GM10248 (cell line): ENCODE measurements at regions not wholly inside any gene's neighbourhood (a gene's known extent, or its start where the extent isn't known, plus 50 kb on each side); places are given as distances from the start of the nearest gene placed in this dataset.

ENCODE experiments used
- CTCF ChIA-PET: fragments of 300-600 bp; sonication (Branson Sonifier 250); formaldehyde crosslinking; extraction: SDS; loops from one replicate; lab custom pipeline; 2021; ENCODE audit warnings: antibody characterized with exemption; lab: Yijun Ruan, JAX
- POLR2A ChIA-PET: fragments of 350-650 bp; sonication (Branson Sonifier 250); formaldehyde crosslinking; extraction: SDS; loops from one replicate; lab custom pipeline; 2020; ENCODE audit warnings: antibody characterized with exemption; lab: Yijun Ruan, JAX
- DNase-seq: peaks from one replicate; pipeline ENCODE4 v3.0.0; 2012; ENCODE audit errors: extremely low spot score
- TF ChIP-seq, protein P1 (sequence below): IDR thresholded peaks from 2 replicates; pipeline ENCODE4 v1.5.1; 2012; ENCODE audit warnings: mild to moderate bottlenecking, low read depth; ENCODE audit errors: extremely low read depth, missing control alignments, control extremely low read depth

DNA sequence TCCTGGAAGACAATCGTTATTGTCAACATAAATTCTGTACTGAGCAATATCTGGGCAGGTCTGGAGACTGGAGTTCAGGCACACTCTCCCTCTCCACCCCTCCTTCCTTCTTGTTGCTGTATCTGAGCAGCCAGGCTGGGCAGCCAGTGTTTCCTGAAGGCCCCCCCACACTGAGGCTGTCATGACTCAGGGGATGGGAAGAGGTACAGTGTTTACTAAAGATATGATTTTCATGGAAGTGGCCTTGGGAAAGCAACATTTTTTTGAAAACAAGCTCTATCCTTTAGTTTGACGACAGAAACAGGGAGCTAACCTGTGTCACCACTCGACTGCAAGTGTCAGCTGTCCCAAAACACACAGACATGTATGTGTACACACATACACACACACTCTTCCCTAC, 1485.4 kb upstream of the TMEM132C start:
- CTCF ChIA-PET: interaction anchor here (1.2 kb wide), 1 partner anchor 12 kb away, joined by 3 read pairs; no protein-coding TSS in a partner anchor
- TF ChIP-seq, protein P1, sequence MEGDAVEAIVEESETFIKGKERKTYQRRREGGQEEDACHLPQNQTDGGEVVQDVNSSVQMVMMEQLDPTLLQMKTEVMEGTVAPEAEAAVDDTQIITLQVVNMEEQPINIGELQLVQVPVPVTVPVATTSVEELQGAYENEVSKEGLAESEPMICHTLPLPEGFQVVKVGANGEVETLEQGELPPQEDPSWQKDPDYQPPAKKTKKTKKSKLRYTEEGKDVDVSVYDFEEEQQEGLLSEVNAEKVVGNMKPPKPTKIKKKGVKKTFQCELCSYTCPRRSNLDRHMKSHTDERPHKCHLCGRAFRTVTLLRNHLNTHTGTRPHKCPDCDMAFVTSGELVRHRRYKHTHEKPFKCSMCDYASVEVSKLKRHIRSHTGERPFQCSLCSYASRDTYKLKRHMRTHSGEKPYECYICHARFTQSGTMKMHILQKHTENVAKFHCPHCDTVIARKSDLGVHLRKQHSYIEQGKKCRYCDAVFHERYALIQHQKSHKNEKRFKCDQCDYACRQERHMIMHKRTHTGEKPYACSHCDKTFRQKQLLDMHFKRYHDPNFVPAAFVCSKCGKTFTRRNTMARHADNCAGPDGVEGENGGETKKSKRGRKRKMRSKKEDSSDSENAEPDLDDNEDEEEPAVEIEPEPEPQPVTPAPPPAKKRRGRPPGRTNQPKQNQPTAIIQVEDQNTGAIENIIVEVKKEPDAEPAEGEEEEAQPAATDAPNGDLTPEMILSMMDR: no peak
- POLR2A ChIA-PET: no interaction called here

DNA sequence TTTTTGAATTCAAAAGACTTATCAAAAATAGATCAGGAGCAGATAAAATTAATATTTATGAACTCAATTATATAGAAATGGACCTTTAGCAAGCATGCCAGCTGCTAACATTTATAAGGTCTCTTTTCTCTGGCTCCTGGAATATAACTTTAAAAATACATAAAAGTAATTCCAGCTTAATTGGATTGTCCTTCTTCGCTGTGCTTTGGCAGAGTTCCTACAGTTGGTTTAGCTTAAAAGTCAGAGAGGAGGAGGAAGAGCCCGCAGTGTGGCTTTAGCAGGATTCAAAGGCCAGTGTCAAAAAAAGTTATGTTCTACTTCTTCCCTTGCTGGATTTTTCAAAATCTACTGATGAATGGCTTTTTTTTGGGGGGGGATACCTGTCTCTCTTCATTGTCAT, 1484.9 kb upstream of the TMEM132C start:
- CTCF ChIA-PET: interaction anchor here (1.2 kb wide), 1 partner anchor 12 kb away, joined by 3 read pairs; no protein-coding TSS in a partner anchor
- no peak for DNase-seq
- TF ChIP-seq, protein P1: no peak
- POLR2A ChIA-PET: no interaction called here

More for the DNA sequence above, 1485.4 kb upstream of the TMEM132C start:
- DNase-seq: no peak

DNA sequence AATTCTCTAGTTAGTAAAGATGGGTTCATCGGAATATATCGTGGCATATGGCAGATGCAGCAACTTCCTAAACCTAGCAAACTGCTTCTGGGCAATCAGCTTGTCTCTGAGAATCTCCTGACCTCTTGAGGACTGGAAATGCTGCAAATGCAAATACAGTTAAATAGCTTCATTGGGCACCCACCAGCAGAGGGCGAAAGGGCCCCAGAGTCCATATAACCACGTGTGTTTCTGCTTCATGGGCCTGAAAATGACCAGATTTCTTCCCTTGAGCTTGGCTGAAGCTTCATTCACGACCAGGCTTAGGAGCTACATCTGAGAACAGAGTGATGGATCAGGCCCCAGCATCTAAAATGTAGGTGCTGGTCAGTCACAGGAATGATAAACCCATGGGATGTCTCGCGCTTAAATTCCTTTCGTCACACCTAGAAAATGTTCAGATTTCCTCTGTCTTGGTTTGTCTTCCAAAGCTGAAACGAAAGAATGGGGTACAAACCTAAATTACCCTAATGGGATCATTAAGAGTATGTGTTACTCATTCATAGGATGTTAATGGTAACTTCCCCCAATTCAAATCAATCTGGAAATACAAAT, 1482.5 kb upstream of the TMEM132C start:
- TF ChIP-seq, protein P1: peak; percentile 28
- CTCF ChIA-PET: interaction anchor here (0.8 to 2.1 kb wide), 3 partner anchors 12 to 90 kb away, joined by 3 to 7 read pairs (median 7); no protein-coding TSS in a partner anchor
- no peak for DNase-seq
- POLR2A ChIA-PET: no interaction called here

DNA sequence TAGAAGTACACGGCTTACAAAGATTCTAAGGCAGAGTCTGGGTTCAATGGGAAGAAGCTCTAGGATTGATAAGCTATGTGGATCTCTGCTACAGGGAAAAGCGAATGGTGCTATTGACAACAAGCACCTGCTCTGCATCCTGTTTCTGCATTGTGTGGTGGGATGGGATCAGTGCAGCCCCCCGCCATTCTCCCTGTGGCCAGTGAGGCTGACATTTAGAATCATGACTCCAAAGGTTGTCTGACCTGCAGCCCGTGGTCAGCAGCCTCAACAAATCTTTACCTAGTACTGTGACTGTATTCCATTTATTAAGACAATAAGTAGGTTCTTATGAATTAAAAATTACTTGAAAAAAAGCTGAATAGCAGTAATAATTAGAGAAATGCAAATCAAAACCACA, 1477.0 kb upstream of the TMEM132C start:
- CTCF ChIA-PET: no interaction called here
- POLR2A ChIA-PET: no interaction called here
- TF ChIP-seq, protein P1: no peak
- DNase-seq: no peak

DNA sequence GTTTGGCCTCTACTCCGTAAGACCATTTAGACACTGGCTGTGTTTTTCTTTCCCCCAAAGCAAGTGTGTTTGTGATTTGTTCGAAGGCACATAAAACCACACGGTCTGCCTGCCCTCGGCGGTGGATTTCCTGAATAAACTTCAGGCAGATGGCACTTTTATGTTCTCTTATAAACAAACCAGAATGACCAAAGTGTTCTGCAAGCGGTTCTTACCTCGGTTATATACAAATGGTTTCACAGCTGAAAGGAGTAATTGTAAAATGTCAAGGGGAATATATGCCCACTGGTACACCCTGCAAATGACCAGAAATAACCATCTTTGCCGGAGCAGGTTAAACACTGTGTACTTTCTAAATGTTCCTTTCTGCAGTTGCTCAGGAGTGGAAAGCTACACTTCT, 1475.8 kb upstream of the TMEM132C start:
- ChIA-PET POLR2A (no interaction called here), CTCF (no interaction called here)
- TF ChIP-seq, protein P1: no peak
- DNase-seq: no peak

DNA sequence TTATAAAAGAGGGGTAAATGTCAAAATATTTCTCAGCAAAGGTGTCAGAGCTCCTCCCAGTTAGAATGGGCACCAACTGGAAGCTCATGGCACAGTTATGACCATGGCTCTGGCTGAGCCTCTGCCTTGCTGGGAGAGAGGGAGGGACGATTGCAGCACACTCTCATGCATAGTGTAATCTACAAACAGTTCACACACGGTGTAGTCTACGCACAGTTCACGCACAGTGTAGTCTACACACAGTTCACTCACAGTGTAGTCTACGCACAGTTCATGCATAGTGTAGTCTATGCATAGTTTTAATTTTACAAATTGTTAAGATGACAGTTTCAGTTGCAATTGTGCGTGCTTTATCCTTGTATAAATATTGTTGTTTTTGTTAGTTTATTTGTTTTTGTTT, 1474.6 kb upstream of the TMEM132C start:
- no peak for DNase-seq
- ChIA-PET CTCF (interaction anchor here (1.1 kb wide), 1 partner anchor 9 kb away, joined by 3 read pairs; no protein-coding TSS in a partner anchor), POLR2A (no interaction called here)
- TF ChIP-seq, protein P1: no peak
